NCI-H2171 treated with DMSO at 0.1 percent for 48 hours (cell line): ENCODE measurements at regions not wholly inside any gene's neighbourhood (a gene's known extent, or its start where the extent isn't known, plus 50 kb on each side); places are given as distances from the start of the nearest gene placed in this dataset.

Experiments
- DNase-seq: peaks from one replicate; lab custom pipeline; 2025; lab: John Stamatoyannopoulos, UW

GRCh38 chr17:27973258-27974044 lies 69.0 kb upstream of the NLK start:
- DNase-seq: no peak

- no peak for DNase-seq
These were observed 68.4 kb upstream of the NLK start for GRCh38 chr17:27974045-27974436.

GRCh38 chr17:27974531-27975145 lies 67.8 kb upstream of the NLK start:
- no peak for DNase-seq

GRCh38 chr17:27975146-27976011 lies 67.1 kb upstream of the NLK start:
- peak; percentile 42 for DNase-seq

GRCh38 chr17:27976331-27976730 lies 66.1 kb upstream of the NLK start:
- DNase-seq: no peak

- DNase-seq: peak; percentile 52
These were observed 64.5 kb upstream of the NLK start for GRCh38 chr17:27977751-27978688.

- no peak for DNase-seq
These were observed 63.7 kb upstream of the NLK start for GRCh38 chr17:27978689-27979175.

- DNase-seq: no peak
These were observed 62.4 kb upstream of the NLK start for GRCh38 chr17:27980043-27980442.

GRCh38 chr17:27981978-27982377 lies 60.5 kb upstream of the NLK start:
- DNase-seq: no peak

GRCh38 chr17:27982688-27983087 lies 59.8 kb upstream of the NLK start:
- no peak for DNase-seq

GRCh38 chr17:27983853-27984252 lies 58.6 kb upstream of the NLK start:
- no peak for DNase-seq

GRCh38 chr17:27984404-27984803 lies 58.1 kb upstream of the NLK start:
- no peak for DNase-seq

- DNase-seq: no peak
These were observed 57.7 kb upstream of the NLK start for GRCh38 chr17:27984816-27985215.

- DNase-seq: no peak
These were observed 57.2 kb upstream of the NLK start for GRCh38 chr17:27985306-27985705.

GRCh38 chr17:27985736-27986399 lies 56.6 kb upstream of the NLK start:
- no peak for DNase-seq

GRCh38 chr17:27986805-27987684 lies 55.4 kb upstream of the NLK start:
- no peak for DNase-seq

GRCh38 chr17:27989046-27989445 lies 53.4 kb upstream of the NLK start:
- DNase-seq: no peak

GRCh38 chr17:27990100-27990499 lies 52.4 kb upstream of the NLK start:
- DNase-seq: no peak

- DNase-seq: no peak
These were observed 51.5 kb upstream of the NLK start for GRCh38 chr17:27990979-27991378.

- no peak for DNase-seq
These were observed 50.9 kb upstream of the NLK start for GRCh38 chr17:27991462-27991993.
